ENCODE measurements at regions not wholly inside any gene's neighbourhood (a gene's known extent, or its start where the extent isn't known, plus 50 kb on each side); places are given as distances from the start of the nearest gene placed in this dataset.
"Not testable (repeated sequence)": the region's sequence is repeated elsewhere in the genome, so short reads cannot be mapped to it uniquely, and the experiment has no call there.

DNA sequence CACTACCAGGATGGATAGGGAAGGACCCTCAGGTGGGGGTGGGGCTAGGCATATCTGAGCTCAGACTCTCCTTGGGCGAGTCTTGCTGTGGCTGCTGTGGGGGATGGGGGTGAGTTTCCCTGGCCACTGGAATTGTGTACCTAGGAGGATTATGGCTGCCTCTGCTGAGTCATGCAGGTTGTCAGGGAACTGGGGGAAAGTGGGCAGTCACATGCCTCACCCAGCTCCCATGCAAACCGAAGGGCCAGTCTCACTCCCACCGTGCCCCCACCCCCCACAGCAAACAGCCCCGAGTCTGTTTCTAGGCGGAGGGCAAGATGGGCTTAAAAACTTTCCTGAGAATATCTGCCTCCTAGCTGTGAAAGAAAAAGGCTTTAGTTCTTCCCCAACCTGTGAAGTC, 210.3 kb upstream of the FERMT1 start:
- Histone ChIP-seq H3K36me3 (ENCODE audit: control insufficient read depth in 4 of 4, insufficient read depth in 4 of 4, low read length in 4 of 4) (no peaks in the 10 kb centered on the region), H3K4me3 (no peak overlapping the region), H3K27ac (ENCODE audit: low read depth in 1 of 2, low read length in 1 of 2) (no peak overlapping the region), H3K4me1 (ENCODE audit: control insufficient read depth in 5 of 5, insufficient read depth in 5 of 5, low read length in 5 of 5) (peaks cover 0 to 8% (median 0%) of the 10 kb centered on the region in 5 donors), H3K27me3 (ENCODE audit: control insufficient read depth in 3 of 3, insufficient read depth in 3 of 3, low read length in 2 of 3) (no peaks in the 10 kb centered on the region), H3K9ac (ENCODE audit: insufficient read depth in 1 of 2, low read length in 2 of 2) (no peak overlapping the region), H3K9me3 (ENCODE audit: control insufficient read depth in 4 of 4, insufficient read depth in 3 of 4, low read length in 3 of 4) (no peaks in the 10 kb centered on the region)
- WGBS, 2 donors, result 83% methylated on average over 5 of the region's 5 CpGs
- DNase-seq, result no peak
- TF ChIP-seq, protein P1, sequence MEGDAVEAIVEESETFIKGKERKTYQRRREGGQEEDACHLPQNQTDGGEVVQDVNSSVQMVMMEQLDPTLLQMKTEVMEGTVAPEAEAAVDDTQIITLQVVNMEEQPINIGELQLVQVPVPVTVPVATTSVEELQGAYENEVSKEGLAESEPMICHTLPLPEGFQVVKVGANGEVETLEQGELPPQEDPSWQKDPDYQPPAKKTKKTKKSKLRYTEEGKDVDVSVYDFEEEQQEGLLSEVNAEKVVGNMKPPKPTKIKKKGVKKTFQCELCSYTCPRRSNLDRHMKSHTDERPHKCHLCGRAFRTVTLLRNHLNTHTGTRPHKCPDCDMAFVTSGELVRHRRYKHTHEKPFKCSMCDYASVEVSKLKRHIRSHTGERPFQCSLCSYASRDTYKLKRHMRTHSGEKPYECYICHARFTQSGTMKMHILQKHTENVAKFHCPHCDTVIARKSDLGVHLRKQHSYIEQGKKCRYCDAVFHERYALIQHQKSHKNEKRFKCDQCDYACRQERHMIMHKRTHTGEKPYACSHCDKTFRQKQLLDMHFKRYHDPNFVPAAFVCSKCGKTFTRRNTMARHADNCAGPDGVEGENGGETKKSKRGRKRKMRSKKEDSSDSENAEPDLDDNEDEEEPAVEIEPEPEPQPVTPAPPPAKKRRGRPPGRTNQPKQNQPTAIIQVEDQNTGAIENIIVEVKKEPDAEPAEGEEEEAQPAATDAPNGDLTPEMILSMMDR (IDR thresholded peaks at IDR 0.05; ENCODE audit: control extremely low read depth, extremely low read depth), result no peak
- ATAC-seq (ENCODE audit: insufficient read depth, low FRiP score), result no peak

- not testable (repeated sequence) for H3K9me3 ChIP-seq (ENCODE audit: control insufficient read depth in 4 of 4, insufficient read depth in 3 of 4, low read length in 3 of 4); ATAC-seq (ENCODE audit: insufficient read depth, low FRiP score); H3K4me3 ChIP-seq; H3K27me3 ChIP-seq (ENCODE audit: control insufficient read depth in 3 of 3, insufficient read depth in 3 of 3, low read length in 2 of 3); H3K4me1 ChIP-seq (ENCODE audit: control insufficient read depth in 5 of 5, insufficient read depth in 5 of 5, low read length in 5 of 5); H3K9ac ChIP-seq (ENCODE audit: insufficient read depth in 1 of 2, low read length in 2 of 2); H3K27ac ChIP-seq (ENCODE audit: low read depth in 1 of 2, low read length in 1 of 2); H3K36me3 ChIP-seq (ENCODE audit: control insufficient read depth in 4 of 4, insufficient read depth in 4 of 4, low read length in 4 of 4); DNase-seq
- 60 to 62% methylated on average over 7 to 11 of the region's 20 CpGs for WGBS, 2 donors
Measured at GRCh38 chr20:6321235-6321634, 198.4 kb upstream of the FERMT1 start.

- TF ChIP-seq, protein P1 (IDR thresholded peaks at IDR 0.05; ENCODE audit: control extremely low read depth, extremely low read depth), result no peak
- no peak for ATAC-seq (ENCODE audit: insufficient read depth, low FRiP score)
- no peaks in the 10 kb centered on the region for H3K27me3 ChIP-seq (ENCODE audit: control insufficient read depth in 3 of 3, insufficient read depth in 3 of 3, low read length in 2 of 3)
- peaks cover 0 to 7% (median 5%) of the 10 kb centered on the region in 4 donors for H3K9me3 ChIP-seq (ENCODE audit: control insufficient read depth in 4 of 4, insufficient read depth in 3 of 4, low read length in 3 of 4)
- H3K27ac ChIP-seq (ENCODE audit: low read depth in 1 of 2, low read length in 1 of 2), result no peak overlapping the region
- 86 to 91% methylated on average over 4 of the region's 4 CpGs for WGBS, 2 donors
- no peaks in the 10 kb centered on the region for H3K36me3 ChIP-seq (ENCODE audit: control insufficient read depth in 4 of 4, insufficient read depth in 4 of 4, low read length in 4 of 4)
- no peak for DNase-seq
- H3K4me3 ChIP-seq, result no peak overlapping the region
- no peak overlapping the region for H3K9ac ChIP-seq (ENCODE audit: insufficient read depth in 1 of 2, low read length in 2 of 2)
- no peaks in the 10 kb centered on the region for H3K4me1 ChIP-seq (ENCODE audit: control insufficient read depth in 5 of 5, insufficient read depth in 5 of 5, low read length in 5 of 5)
Measured at GRCh38 chr20:6311841-6312655, 189.2 kb upstream of the FERMT1 start.

GRCh38 chr20:6311097-6311496, 188.3 kb upstream of the FERMT1 start:
- no peaks in the 10 kb centered on the region for H3K4me1 ChIP-seq (ENCODE audit: control insufficient read depth in 5 of 5, insufficient read depth in 5 of 5, low read length in 5 of 5)

More at GRCh38 chr20:6311097-6311496, 188.3 kb upstream of the FERMT1 start:
- ATAC-seq (ENCODE audit: insufficient read depth, low FRiP score) (no peak), DNase-seq (no peak)
- H3K27ac ChIP-seq (ENCODE audit: low read depth in 1 of 2, low read length in 1 of 2), result no peak overlapping the region
- TF ChIP-seq, protein P1 (IDR thresholded peaks at IDR 0.05; ENCODE audit: control extremely low read depth, extremely low read depth), result no peak
- H3K4me3 ChIP-seq, result no peak overlapping the region
- H3K9me3 ChIP-seq (ENCODE audit: control insufficient read depth in 4 of 4, insufficient read depth in 3 of 4, low read length in 3 of 4), result peaks cover 0 to 7% (median 5%) of the 10 kb centered on the region in 4 donors
- no peak overlapping the region for H3K9ac ChIP-seq (ENCODE audit: insufficient read depth in 1 of 2, low read length in 2 of 2)
- H3K36me3 ChIP-seq (ENCODE audit: control insufficient read depth in 4 of 4, insufficient read depth in 4 of 4, low read length in 4 of 4), result no peaks in the 10 kb centered on the region
- no peaks in the 10 kb centered on the region for H3K27me3 ChIP-seq (ENCODE audit: control insufficient read depth in 3 of 3, insufficient read depth in 3 of 3, low read length in 2 of 3)
- 88 to 96% methylated on average over 1 of the region's 1 CpG for WGBS, 2 donors
